H9 (cell line): ENCODE measurements at regions not wholly inside any gene's neighbourhood (a gene's known extent, or its start where the extent isn't known, plus 50 kb on each side); places are given as distances from the start of the nearest gene placed in this dataset.

Source experiments
- DNase-seq: peaks from one replicate; pipeline ENCODE4 v3.0.0-alpha.2; 2017
- H2AFZ ChIP-seq: one replicate; pipeline ENCODE4 v1.6.1; 2013; ENCODE audit warnings: mild to moderate bottlenecking, low read length, control low read depth, moderate library complexity
- H2AK5ac ChIP-seq: 2 replicates; pipeline ENCODE4 v1.6.1; 2013; ENCODE audit warnings: low read length, control low read depth, mixed read lengths; ENCODE audit not compliant: insufficient read length
- H2BK120ac ChIP-seq: one replicate; pipeline ENCODE4 v1.6.1; 2013; ENCODE audit warnings: low read depth, mild to moderate bottlenecking, low read length, control low read depth, inconsistent platforms; ENCODE audit not compliant: poor library complexity, severe bottlenecking
- H2BK12ac ChIP-seq: 2 replicates; pipeline ENCODE4 v1.6.1; 2013; ENCODE audit warnings: low read length, control low read depth, mixed read lengths, low read depth; ENCODE audit not compliant: insufficient read length
- H2BK15ac ChIP-seq: 2 replicates; pipeline ENCODE4 v1.6.1; 2013; ENCODE audit warnings: low read depth, low read length, control low read depth
- H2BK20ac ChIP-seq: one replicate; pipeline ENCODE4 v1.6.1; 2013; ENCODE audit warnings: low read depth, mild to moderate bottlenecking, low read length, control low read depth, inconsistent platforms; ENCODE audit not compliant: poor library complexity, severe bottlenecking
- H2BK5ac ChIP-seq: 2 replicates; pipeline ENCODE4 v1.6.1; 2013; ENCODE audit warnings: low read length, control low read depth, mixed read lengths; ENCODE audit not compliant: insufficient read length
- H3K14ac ChIP-seq: 2 replicates; pipeline ENCODE4 v1.6.1; 2013; ENCODE audit warnings: low read length, control low read depth; ENCODE audit not compliant: insufficient read depth
- H3K18ac ChIP-seq: 2 replicates; pipeline ENCODE4 v1.6.1; 2013; ENCODE audit warnings: low read depth, mild to moderate bottlenecking, mixed read lengths, low read length, control low read depth; ENCODE audit not compliant: insufficient read length
- H3K23ac ChIP-seq: 2 replicates; pipeline ENCODE4 v1.6.1; 2013; ENCODE audit warnings: low read length, control low read depth, mixed read lengths, low read depth; ENCODE audit not compliant: insufficient read length
- H3K23me2 ChIP-seq: 2 replicates; pipeline ENCODE4 v1.6.1; 2013; ENCODE audit warnings: low read depth, mild to moderate bottlenecking, mixed read lengths, low read length, control low read depth; ENCODE audit not compliant: insufficient read length, poor library complexity, severe bottlenecking
- H3K27ac ChIP-seq: 2 replicates; pipeline ENCODE4 v1.5.1; 2013; ENCODE audit warnings: low read length, control low read depth, mixed read lengths, low read depth; ENCODE audit not compliant: insufficient read length
- H3K27me3 ChIP-seq: 2 replicates; pipeline ENCODE4 v1.6.1; 2013; ENCODE audit warnings: low read length, control low read depth, inconsistent platforms; ENCODE audit not compliant: insufficient read depth
- H3K4ac ChIP-seq: 2 replicates; pipeline ENCODE4 v1.6.1; 2013; ENCODE audit warnings: low read depth, mild to moderate bottlenecking, control low read depth, inconsistent platforms, low read length, moderate library complexity
- H3K4me1 ChIP-seq: 2 replicates; pipeline ENCODE4 v1.6.1; 2013; ENCODE audit warnings: low read length, control low read depth, inconsistent platforms; ENCODE audit not compliant: insufficient read depth
- H3K4me2 ChIP-seq: 2 replicates; pipeline ENCODE4 v1.6.1; 2013; ENCODE audit warnings: low read length, control low read depth, mixed read lengths; ENCODE audit not compliant: insufficient read length, insufficient read depth
- H3K56ac ChIP-seq: 2 replicates; pipeline ENCODE4 v1.6.1; 2013; ENCODE audit warnings: low read depth, mild to moderate bottlenecking, mixed read lengths, low read length, control low read depth; ENCODE audit not compliant: insufficient read length
- H3K79me1 ChIP-seq: 2 replicates; pipeline ENCODE4 v1.6.1; 2013; ENCODE audit warnings: low read depth, mild to moderate bottlenecking, moderate library complexity, low read length, control low read depth, inconsistent platforms; ENCODE audit not compliant: insufficient read depth, poor library complexity, severe bottlenecking
- H3K79me2 ChIP-seq: 2 replicates; pipeline ENCODE4 v1.6.1; 2013; ENCODE audit warnings: low read length, control low read depth, inconsistent platforms; ENCODE audit not compliant: insufficient read depth
- H3K9ac ChIP-seq: 2 replicates; pipeline ENCODE4 v1.6.1; 2013; ENCODE audit warnings: low read length, control low read depth, mixed read lengths; ENCODE audit not compliant: insufficient read length; ENCODE audit errors: extremely low read depth
- H3K9me3 ChIP-seq: one replicate; pipeline ENCODE4 v1.6.1; 2013; ENCODE audit warnings: low read depth, low read length, inconsistent platforms; ENCODE audit not compliant: control insufficient read depth
- H3T11ph ChIP-seq: one replicate; pipeline ENCODE4 v1.6.1; 2013; ENCODE audit warnings: mild to moderate bottlenecking, low read length, control low read depth, inconsistent platforms
- H4K20me1 ChIP-seq: one replicate; pipeline ENCODE4 v1.6.1; 2013; ENCODE audit not compliant: control insufficient read depth, insufficient read length, insufficient read depth
- H4K5ac ChIP-seq: 2 replicates; pipeline ENCODE4 v1.6.1; 2013; ENCODE audit warnings: low read depth, mild to moderate bottlenecking, mixed read lengths, low read length, control low read depth; ENCODE audit not compliant: insufficient read length
- H4K8ac ChIP-seq: replicated peaks from 2 replicates; pipeline ENCODE4 v1.6.1; 2013; ENCODE audit warnings: low read length, control low read depth, mixed read lengths, low read depth; ENCODE audit not compliant: insufficient read length
- H4K91ac ChIP-seq: 2 replicates; pipeline ENCODE4 v1.6.1; 2013; ENCODE audit warnings: low read depth, mild to moderate bottlenecking, moderate library complexity, mixed read lengths, low read length, control low read depth; ENCODE audit not compliant: insufficient read length
- H3K27ac Mint-ChIP-seq, 3 experiments: 2 replicates in 2 of 3; 3 replicates in 1 of 3; pipeline ENCODE4 v1.8.0; 2020 to 2021; ENCODE audit warnings: mixed read lengths in 3 of 3, mild to moderate bottlenecking in 1 of 3, moderate library complexity in 1 of 3
- H3K27me3 Mint-ChIP-seq: 2 replicates; pipeline ENCODE4 v1.8.0; 2021; ENCODE audit warnings: low read depth, mild to moderate bottlenecking, moderate library complexity, mixed read lengths
- H3K36me3 Mint-ChIP-seq, 3 experiments: 2 replicates in 2 of 3; 3 replicates in 1 of 3; pipeline ENCODE4 v1.8.0; 2020 to 2021; ENCODE audit warnings: low read depth in 3 of 3, mixed read lengths in 3 of 3; ENCODE audit not compliant: insufficient read depth in 1 of 3
- H3K4me1 Mint-ChIP-seq, 2 experiments: 2 replicates each; pipeline ENCODE4 v1.8.0; 2020; ENCODE audit warnings: mixed read lengths in 2 of 2
- H3K4me3 Mint-ChIP-seq, 2 experiments: 2 replicates in 1 of 2; 3 replicates in 1 of 2; pipeline ENCODE4 v1.8.0; 2020 to 2021; ENCODE audit warnings: mild to moderate bottlenecking in 2 of 2, mixed read lengths in 2 of 2, moderate library complexity in 1 of 2
- H3K9me3 Mint-ChIP-seq, 2 experiments: 2 replicates in 1 of 2; 3 replicates in 1 of 2; pipeline ENCODE4 v1.8.0; 2020; ENCODE audit warnings: mild to moderate bottlenecking in 2 of 2, mixed read lengths in 2 of 2, moderate library complexity in 1 of 2
- CTCF ChIP-seq: fragments of 200-600 bp; sonication (generic); conservative IDR thresholded peaks from 3 replicates; pipeline ENCODE4 v1.8.0; 2021; ENCODE audit warnings: antibody characterized with exemption, mild to moderate bottlenecking
- WGBS: extraction: QIAGEN DNeasy Blood & Tissue Kit; methylation state at CpG from one replicate; pipeline ENCODE4 v1.1.7; 2013; ENCODE audit warnings: missing lambda C conversion rate, low lambda C conversion rate, mixed read lengths; ENCODE audit not compliant: insufficient read length; ENCODE audit errors: extremely low coverage; 5-methylcytosine and 5-hydroxymethylcytosine counted together

- Histone ChIP-seq H3K9me3 (no peaks in the 10 kb centered on the region), H3K14ac (no peak overlapping the region), H4K91ac (no peak overlapping the region), H2BK15ac (no peak overlapping the region), H2BK5ac (no peak overlapping the region), H2BK12ac (no peak overlapping the region), H3K56ac (no peak overlapping the region), H3K79me1 (no peaks in the 10 kb centered on the region), H3K4me2 (no peak overlapping the region), H2BK120ac (no peak overlapping the region), H3K23ac (no peak overlapping the region), H4K20me1 (no peaks in the 10 kb centered on the region), H3K27ac (no peak overlapping the region), H3T11ph (no peak overlapping the region), H4K8ac (no peak overlapping the region), H3K23me2 (no peaks in the 10 kb centered on the region), H3K18ac (no peak overlapping the region), H3K4ac (no peak overlapping the region), H3K9ac (no peak overlapping the region), H2AK5ac (no peak overlapping the region), H3K4me1 (no peaks in the 10 kb centered on the region), H2AFZ (no peak overlapping the region), H3K79me2 (no peaks in the 10 kb centered on the region), H4K5ac (no peak overlapping the region), H3K27me3 (no peaks in the 10 kb centered on the region), H2BK20ac (no peak overlapping the region)
- Mint-ChIP-seq H3K36me3 (no peaks in the 10 kb centered on the region), H3K27ac (no peak overlapping the region), H3K27me3 (no peaks in the 10 kb centered on the region), H3K4me3 (no peak overlapping the region), H3K4me1 (peaks cover 4% of the 10 kb centered on the region in 2 experiments; a peak in 3 of 4 replicates), H3K9me3 (no peaks in the 10 kb centered on the region)
- DNase-seq, result no peak
- TF ChIP-seq CTCF, result no peak
- WGBS, result no CpG with 5 or more reads among the region's 5 CpGs
Measured at GRCh38 chr2:101551336-101551888, 76.5 kb upstream of the RFX8 start.
